Tibial nerve (tissue), 4 donors: ENCODE measurements at regions not wholly inside any gene's neighbourhood (a gene's known extent, or its start where the extent isn't known, plus 50 kb on each side); places are given as distances from the start of the nearest gene placed in this dataset.

Experiments
- DNase-seq, 2 donors: peaks; one replicate each; pipeline ENCODE4 v3.0.0-alpha.2; 2019; ENCODE audit warnings: low spot score in 2 of 2
- H3K27ac ChIP-seq, 4 donors: fragments of 200-600 bp; sonication (generic) in 3 of 4; one replicate each; pipeline ENCODE4 v1.5.1; 2017 to 2019; ENCODE audit warnings: mild to moderate bottlenecking in 1 of 4
- H3K27me3 ChIP-seq, 2 donors: fragments of 200-600 bp; sonication (generic) in 1 of 2; one replicate each; pipeline versions ENCODE4 v1.5.1 to v1.6.0; 2017 to 2019
- H3K36me3 ChIP-seq, 3 donors: fragments of 200-600 bp; sonication (generic); one replicate each; pipeline ENCODE4 v1.5.1; 2018 to 2019
- H3K4me1 ChIP-seq, 4 donors: fragments of 200-600 bp; sonication (generic) in 3 of 4; one replicate each; pipeline ENCODE4 v1.5.1; 2017 to 2019
- H3K4me3 ChIP-seq, 4 donors: fragments of 200-600 bp; sonication (generic) in 3 of 4; one replicate each; pipeline ENCODE4 v1.5.1; 2017 to 2019; ENCODE audit warnings: mild to moderate bottlenecking in 1 of 4, moderate library complexity in 1 of 4
- H3K9me3 ChIP-seq, 4 donors: fragments of 200-600 bp; sonication (generic) in 3 of 4; one replicate each; pipeline ENCODE4 v1.5.1; 2017 to 2019
- EP300 ChIP-seq, 2 donors: sonication (generic); formaldehyde crosslinking; IDR thresholded peaks; one replicate each; pipeline ENCODE4 v1.6.1; 2017; ENCODE audit warnings: antibody characterized with exemption in 2 of 2, mild to moderate bottlenecking in 1 of 2
- POLR2A ChIP-seq, 2 donors: fragments of 450-650 bp; IDR thresholded peaks; one replicate each; pipeline ENCODE4 v1.6.1; 2017; ENCODE audit warnings: antibody characterized with exemption in 2 of 2, mild to moderate bottlenecking in 2 of 2, moderate library complexity in 2 of 2
- WGBS, 2 donors: methylation state at CpG; one replicate each; pipeline ENCODE4 v1.1.5; 2018; 5-methylcytosine and 5-hydroxymethylcytosine counted together
- TF ChIP-seq, protein P1 (sequence below), 5 experiments: fragments of 200-600 bp in 3 of 5; fragments of 450-650 bp in 2 of 5; sonication (generic) in 3 of 5; IDR thresholded peaks; one replicate each; pipeline ENCODE4 v1.5.1; 2016 to 2019; ENCODE audit warnings: antibody characterized with exemption in 5 of 5, mild to moderate bottlenecking in 3 of 5, moderate library complexity in 2 of 5

DNA sequence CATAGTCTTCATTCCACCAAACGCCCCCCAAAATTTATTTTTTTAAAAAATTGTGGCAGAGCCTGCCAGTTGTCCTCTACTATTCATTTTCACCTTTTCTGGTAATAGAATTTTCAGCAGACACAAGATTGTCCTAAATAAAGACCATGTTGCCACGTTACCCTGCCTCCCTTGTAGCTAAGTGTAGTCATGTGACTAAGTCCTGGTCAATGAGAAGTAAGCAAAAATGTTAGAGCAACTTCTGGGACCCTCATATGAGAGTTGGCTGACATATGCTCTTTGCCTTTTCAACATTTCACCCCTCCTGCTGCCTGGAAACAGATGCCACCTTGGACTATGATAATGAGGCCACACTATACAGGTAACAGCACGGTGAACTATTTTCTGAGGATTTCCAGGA, 203.1 kb downstream of the PIK3R1 start:
- WGBS, 2 donors: 88 to 91% methylated on average over 3 of the region's 3 CpGs
- no peak overlapping the region for H3K4me3 ChIP-seq

DNA sequence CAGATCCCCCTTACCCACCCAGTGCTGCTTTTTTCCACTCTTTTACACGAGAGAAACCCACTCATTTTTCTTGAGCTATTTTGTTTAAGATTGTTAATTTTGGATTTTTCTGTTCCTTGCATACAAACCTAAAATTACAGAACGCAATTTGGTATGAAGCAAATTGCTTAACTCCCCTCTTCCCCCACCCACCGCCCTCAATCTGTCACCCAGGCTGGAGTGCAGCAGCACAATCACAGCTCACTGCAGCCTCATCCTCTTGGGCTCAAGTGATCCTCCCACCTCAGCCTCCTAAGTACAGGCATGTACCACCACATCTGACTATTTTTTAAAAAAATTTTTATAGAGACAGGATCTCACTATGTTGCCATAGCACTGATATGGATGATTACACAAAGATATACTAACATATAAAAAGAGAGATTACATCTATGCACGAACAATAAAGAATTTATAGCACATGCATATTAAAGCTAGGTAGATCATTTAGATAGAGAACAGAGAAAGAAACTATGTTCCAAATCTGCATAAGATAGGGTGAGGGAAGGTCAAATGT, 203.6 kb downstream of the PIK3R1 start:
- H3K27me3 ChIP-seq: no peaks in the 10 kb centered on the region
- no peak overlapping the region for H3K4me3 ChIP-seq
- 75 to 79% methylated on average over 4 of the region's 4 CpGs for WGBS, 2 donors
- peak overlapping the region in 3 of 4 donors; percentile 0 to 68 (median 65) for H3K27ac ChIP-seq
- no peaks in the 10 kb centered on the region for H3K9me3 ChIP-seq
- peaks cover 0 to 35% (median 11%) of the 10 kb centered on the region in 4 donors for H3K4me1 ChIP-seq
- no peak for TF ChIP-seq EP300 (IDR thresholded peaks at IDR 0.05)
- TF ChIP-seq POLR2A (IDR thresholded peaks at IDR 0.05): no peak
- TF ChIP-seq, protein P1, sequence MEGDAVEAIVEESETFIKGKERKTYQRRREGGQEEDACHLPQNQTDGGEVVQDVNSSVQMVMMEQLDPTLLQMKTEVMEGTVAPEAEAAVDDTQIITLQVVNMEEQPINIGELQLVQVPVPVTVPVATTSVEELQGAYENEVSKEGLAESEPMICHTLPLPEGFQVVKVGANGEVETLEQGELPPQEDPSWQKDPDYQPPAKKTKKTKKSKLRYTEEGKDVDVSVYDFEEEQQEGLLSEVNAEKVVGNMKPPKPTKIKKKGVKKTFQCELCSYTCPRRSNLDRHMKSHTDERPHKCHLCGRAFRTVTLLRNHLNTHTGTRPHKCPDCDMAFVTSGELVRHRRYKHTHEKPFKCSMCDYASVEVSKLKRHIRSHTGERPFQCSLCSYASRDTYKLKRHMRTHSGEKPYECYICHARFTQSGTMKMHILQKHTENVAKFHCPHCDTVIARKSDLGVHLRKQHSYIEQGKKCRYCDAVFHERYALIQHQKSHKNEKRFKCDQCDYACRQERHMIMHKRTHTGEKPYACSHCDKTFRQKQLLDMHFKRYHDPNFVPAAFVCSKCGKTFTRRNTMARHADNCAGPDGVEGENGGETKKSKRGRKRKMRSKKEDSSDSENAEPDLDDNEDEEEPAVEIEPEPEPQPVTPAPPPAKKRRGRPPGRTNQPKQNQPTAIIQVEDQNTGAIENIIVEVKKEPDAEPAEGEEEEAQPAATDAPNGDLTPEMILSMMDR (IDR thresholded peaks at IDR 0.05): no peak
- no peak for DNase-seq
- H3K36me3 ChIP-seq: no peaks in the 10 kb centered on the region

More for the DNA sequence above, 203.1 kb downstream of the PIK3R1 start:
- Histone ChIP-seq H3K27ac (peak overlapping the region in 3 of 4 donors; percentile 0 to 68 (median 65)), H3K27me3 (no peaks in the 10 kb centered on the region), H3K36me3 (no peaks in the 10 kb centered on the region), H3K4me1 (peaks cover 0 to 35% (median 11%) of the 10 kb centered on the region in 4 donors), H3K9me3 (no peaks in the 10 kb centered on the region)
- no peak for TF ChIP-seq EP300 (IDR thresholded peaks at IDR 0.05)
- TF ChIP-seq, protein P1 (IDR thresholded peaks at IDR 0.05): no peak
- no peak for TF ChIP-seq POLR2A (IDR thresholded peaks at IDR 0.05)
- no peak for DNase-seq

DNA sequence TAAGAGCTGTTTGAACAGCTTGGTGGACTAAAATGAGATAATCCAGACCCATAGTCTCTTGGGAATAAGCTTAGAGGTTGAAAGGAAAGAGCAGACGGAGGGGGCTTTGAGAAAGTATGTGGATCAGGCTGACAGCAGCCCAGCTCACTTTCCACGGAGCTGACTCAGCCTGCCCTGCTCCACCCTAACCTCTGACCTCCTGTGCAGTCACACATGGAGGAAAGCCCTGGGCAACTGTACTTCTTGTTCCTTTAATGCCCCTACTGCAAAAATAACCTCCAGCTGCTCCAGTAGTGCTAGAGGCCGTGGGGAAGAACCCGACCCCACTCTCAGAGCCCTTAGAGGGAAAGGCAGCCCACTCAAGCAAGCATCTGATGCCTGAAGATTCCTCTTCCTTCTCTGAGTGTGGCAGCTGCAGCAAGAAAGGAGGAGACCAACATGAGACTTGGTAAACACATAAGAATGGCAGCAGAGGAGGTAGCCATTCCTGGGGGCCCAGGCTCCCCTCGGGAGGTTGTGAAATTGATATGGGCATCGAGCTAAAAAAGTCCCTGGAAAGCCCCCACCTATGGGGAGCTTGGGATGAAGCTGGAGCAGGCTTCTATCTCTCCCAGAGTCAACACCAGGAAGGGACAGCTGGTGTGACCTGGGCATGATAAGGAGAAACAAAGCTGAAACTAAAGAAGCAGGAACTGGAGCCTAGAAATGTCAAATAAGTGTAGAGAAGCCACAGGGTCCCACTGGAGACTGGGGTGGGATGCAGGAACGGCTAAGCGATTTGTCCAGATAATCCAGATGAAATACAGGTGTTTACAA, 204.3 kb downstream of the PIK3R1 start:
- WGBS, 2 donors: 39 to 46% methylated on average over 8 of the region's 8 CpGs

DNA sequence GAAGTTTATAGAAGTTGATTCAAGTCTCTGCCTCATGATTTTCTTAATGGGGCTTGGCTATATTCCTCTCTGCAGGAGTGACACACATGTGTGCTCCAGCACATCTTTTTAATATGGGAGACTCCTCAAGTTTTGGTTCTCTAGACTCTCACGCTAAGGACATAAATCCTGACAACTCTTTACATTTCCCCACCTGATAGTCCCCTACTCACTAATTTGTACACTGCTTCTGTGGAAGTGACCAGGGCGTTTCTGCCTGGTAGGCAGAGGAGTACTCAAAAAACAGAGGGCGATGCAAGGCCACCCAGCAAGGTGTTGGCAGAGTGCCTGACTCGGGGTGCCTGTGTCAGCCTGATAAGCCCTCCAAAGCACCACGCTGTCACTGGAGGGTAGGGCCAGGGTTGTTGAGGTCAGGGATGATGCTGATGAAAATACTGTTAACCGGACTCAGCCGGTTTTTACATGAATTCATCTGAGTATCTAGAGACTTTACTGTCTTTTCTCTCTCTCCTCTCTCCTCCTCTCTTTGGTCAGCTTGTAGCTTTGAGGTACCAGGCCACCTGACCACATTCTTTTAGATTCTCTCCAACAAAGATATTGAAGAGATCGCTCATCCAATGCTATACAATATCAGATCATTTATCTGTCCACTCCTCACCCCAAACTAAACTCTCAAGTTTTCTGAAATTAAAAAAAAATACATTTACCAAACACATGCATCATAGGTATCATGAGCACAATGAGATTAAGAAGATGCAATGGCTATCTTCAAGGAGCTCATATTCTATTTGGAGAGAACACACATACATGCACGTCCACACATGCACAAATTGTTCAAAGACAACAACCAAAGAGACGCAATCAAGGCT, 205.2 kb downstream of the PIK3R1 start:
- Histone ChIP-seq H3K27ac (peak overlapping the region in 2 of 4 donors; percentile 12 to 21), H3K4me3 (no peak overlapping the region), H3K4me1 (peaks cover 0 to 32% (median 11%) of the 10 kb centered on the region in 4 donors), H3K27me3 (no peaks in the 10 kb centered on the region), H3K9me3 (no peaks in the 10 kb centered on the region), H3K36me3 (no peaks in the 10 kb centered on the region)
- DNase-seq: no peak
- 72 to 77% methylated on average over 10 of the region's 10 CpGs for WGBS, 2 donors
- TF ChIP-seq POLR2A (IDR thresholded peaks at IDR 0.05) (no peak), EP300 (IDR thresholded peaks at IDR 0.05) (no peak)
- TF ChIP-seq, protein P1 (IDR thresholded peaks at IDR 0.05): no peak

More for the DNA sequence above, 204.3 kb downstream of the PIK3R1 start:
- TF ChIP-seq EP300 (IDR thresholded peaks at IDR 0.05): peak in 1 of 2 donors; percentile 30
- no peak for TF ChIP-seq POLR2A (IDR thresholded peaks at IDR 0.05)
- Histone ChIP-seq H3K4me3 (no peak overlapping the region), H3K27me3 (no peaks in the 10 kb centered on the region), H3K9me3 (no peaks in the 10 kb centered on the region), H3K36me3 (no peaks in the 10 kb centered on the region), H3K27ac (peak overlapping the region in 2 of 4 donors; percentile 14 to 68), H3K4me1 (peaks cover 0 to 35% (median 11%) of the 10 kb centered on the region in 4 donors)
- DNase-seq: peak in 1 of 2 donors; percentile 26

DNA sequence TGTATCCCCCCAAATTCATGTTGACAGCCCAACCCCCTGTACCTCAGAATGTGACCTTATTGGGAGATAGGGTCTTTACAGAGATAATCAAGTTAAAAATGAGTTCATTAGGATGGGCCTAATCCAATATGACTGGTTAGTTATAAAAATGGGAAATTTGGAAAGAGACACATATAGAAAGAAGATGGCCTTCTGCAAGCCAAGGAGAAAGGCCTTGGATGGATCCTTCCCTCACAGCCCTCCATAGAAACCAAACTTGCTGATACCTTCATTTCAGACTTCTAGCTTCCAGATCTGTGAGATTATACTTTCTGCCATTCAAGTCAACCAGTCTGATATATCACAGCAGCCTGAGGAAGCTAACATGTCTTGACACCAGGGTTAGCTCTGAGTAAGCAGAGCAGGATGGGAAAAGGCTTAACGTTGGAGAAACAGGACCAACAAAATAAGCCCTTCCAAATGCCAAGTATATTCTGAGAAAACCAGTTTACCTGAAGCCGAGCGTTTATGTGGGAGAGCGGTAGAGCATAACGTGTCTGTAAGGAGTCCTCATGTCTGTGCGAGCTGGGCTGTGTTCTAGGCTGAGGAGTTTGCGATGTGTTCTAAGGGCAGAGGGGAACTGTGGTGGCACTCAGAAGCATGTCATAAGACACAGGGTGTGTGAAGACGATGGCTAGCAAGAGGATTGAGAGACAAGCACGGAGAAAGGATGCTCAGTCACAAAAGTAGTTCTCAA, 206.1 kb downstream of the PIK3R1 start:
- H3K9me3 ChIP-seq: no peaks in the 10 kb centered on the region
- 91 to 95% methylated on average over 9 of the region's 9 CpGs for WGBS, 2 donors
- peaks cover 0 to 31% (median 11%) of the 10 kb centered on the region in 4 donors for H3K4me1 ChIP-seq
- TF ChIP-seq EP300 (IDR thresholded peaks at IDR 0.05) (no peak), POLR2A (IDR thresholded peaks at IDR 0.05) (no peak)
- TF ChIP-seq, protein P1 (IDR thresholded peaks at IDR 0.05): no peak
- no peaks in the 10 kb centered on the region for H3K36me3 ChIP-seq
- no peak overlapping the region for H3K4me3 ChIP-seq
- no peak overlapping the region for H3K27ac ChIP-seq
- no peak for DNase-seq
- H3K27me3 ChIP-seq: no peaks in the 10 kb centered on the region
